Naive thymus-derived CD8-positive, alpha-beta T cell (primary cell): ENCODE measurements at regions not wholly inside any gene's neighbourhood (a gene's known extent, or its start where the extent isn't known, plus 50 kb on each side); places are given as distances from the start of the nearest gene placed in this dataset.
"Not testable (repeated sequence)": the region's sequence is repeated elsewhere in the genome, so short reads cannot be mapped to it uniquely, and the experiment has no call there.

ENCODE experiments used
- ATAC-seq, 2 donors: fragments of 150-1000 bp; cut with Tn5 transposase in 1 of 2; sonication (Bioruptor Pico), chemical (Tn5 transposase) in 1 of 2; 1 replicate in 1 of 2; 2 replicates in 1 of 2; pipeline ENCODE4 v1.10.0; 2021; ENCODE audit warnings: mild to moderate bottlenecking in 2 of 2, moderate library complexity in 2 of 2
- POLR2A ChIA-PET: fragments of 350-600 bp; sonication (Branson Sonifier 250); formaldehyde crosslinking; loops from one replicate; lab custom pipeline; 2021; ENCODE audit warnings: antibody characterized with exemption; lab: Charles Lee
- DNase-seq, 10 donors: peaks; one replicate each; pipeline versions ENCODE4 v3.0.0 to v3.0.0-alpha.2; 2020 to 2022
- H3K27ac Mint-ChIP-seq, 10 donors: one replicate each; pipeline ENCODE4 v1.8.0; 2020 to 2022; ENCODE audit warnings: mild to moderate bottlenecking in 10 of 10, mixed read lengths in 10 of 10, moderate library complexity in 4 of 10, inconsistent platforms in 1 of 10
- H3K27me3 Mint-ChIP-seq, 5 donors: one replicate each; pipeline ENCODE4 v1.8.0; 2021 to 2022; ENCODE audit warnings: mixed read lengths in 5 of 5
- H3K36me3 Mint-ChIP-seq, 3 donors: one replicate each; pipeline ENCODE4 v1.8.0; 2020 to 2022; ENCODE audit warnings: mixed read lengths in 3 of 3, mild to moderate bottlenecking in 2 of 3, inconsistent platforms in 1 of 3
- H3K4me1 Mint-ChIP-seq, 4 donors: one replicate each; pipeline ENCODE4 v1.8.0; 2021 to 2022; ENCODE audit warnings: mixed read lengths in 4 of 4
- H3K4me3 Mint-ChIP-seq, 10 donors: one replicate each; pipeline ENCODE4 v1.8.0; 2020 to 2022; ENCODE audit warnings: mild to moderate bottlenecking in 10 of 10, mixed read lengths in 10 of 10, moderate library complexity in 6 of 10, inconsistent platforms in 1 of 10
- H3K9me3 Mint-ChIP-seq, 9 donors: one replicate each; pipeline ENCODE4 v1.8.0; 2020 to 2022; ENCODE audit warnings: mixed read lengths in 9 of 9, mild to moderate bottlenecking in 3 of 9, inconsistent platforms in 1 of 9, moderate library complexity in 1 of 9

DNA sequence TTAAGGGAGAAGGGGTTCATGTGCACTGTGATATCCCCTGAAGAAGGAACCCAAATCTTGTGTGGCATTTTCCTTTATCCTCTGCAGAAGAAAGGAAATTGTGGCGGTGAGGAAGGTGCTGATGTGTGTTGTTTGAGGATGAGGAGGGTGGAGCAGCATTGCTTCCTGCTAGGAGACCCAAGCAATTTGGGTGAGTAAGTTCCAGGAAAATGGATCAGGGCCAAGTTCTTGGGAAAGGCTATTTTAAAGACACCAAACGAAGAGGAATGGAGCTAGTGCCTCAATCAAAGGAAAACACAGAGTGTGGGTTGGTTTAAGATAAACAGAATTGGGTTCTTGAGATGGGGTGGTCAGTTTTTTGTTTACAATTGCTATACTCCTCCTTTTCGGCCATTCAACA lies 86.7 kb upstream of the MARK1 start:
- Mint-ChIP-seq H3K36me3 (peaks cover 0 to 3% (median 0%) of the 10 kb centered on the region in 3 donors), H3K4me3 (no peak overlapping the region), H3K4me1 (no peaks in the 10 kb centered on the region), H3K27ac (no peak overlapping the region), H3K9me3 (peaks cover 0 to 13% (median 4%) of the 10 kb centered on the region in 9 donors), H3K27me3 (peaks cover 5 to 33% (median 15%) of the 10 kb centered on the region in 5 donors)
- ATAC-seq (no peak), DNase-seq (no peak)
- POLR2A ChIA-PET = no interaction called here

DNA sequence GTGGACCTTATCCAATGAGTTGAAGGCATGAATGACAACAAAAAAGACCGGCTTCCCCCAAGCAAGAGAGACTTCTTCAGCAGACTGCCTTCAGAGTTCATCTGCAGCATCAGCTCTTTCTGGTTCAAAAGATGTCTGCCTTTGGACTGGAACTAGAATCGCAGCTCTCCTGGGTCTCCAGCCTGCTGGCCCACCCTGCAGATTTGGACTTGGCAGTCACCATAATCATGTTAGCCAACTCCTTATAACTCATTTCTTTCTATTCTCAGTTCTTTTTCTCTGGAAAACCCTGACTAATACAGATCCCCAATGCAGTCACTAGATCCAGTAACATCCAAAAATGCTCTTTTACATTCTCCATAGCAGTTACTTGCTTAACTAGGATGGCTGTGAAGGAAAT lies 89.2 kb upstream of the MARK1 start:
- H3K27ac Mint-ChIP-seq = no peak overlapping the region
- no peaks in the 10 kb centered on the region for H3K36me3 Mint-ChIP-seq
- H3K9me3 Mint-ChIP-seq = peaks cover 0 to 5% (median 0%) of the 10 kb centered on the region in 9 donors
- DNase-seq = no peak
- peaks cover 5 to 42% (median 12%) of the 10 kb centered on the region in 5 donors for H3K27me3 Mint-ChIP-seq
- ATAC-seq = no peak
- H3K4me3 Mint-ChIP-seq = no peak overlapping the region
- no peaks in the 10 kb centered on the region for H3K4me1 Mint-ChIP-seq
- POLR2A ChIA-PET = no interaction called here

DNA sequence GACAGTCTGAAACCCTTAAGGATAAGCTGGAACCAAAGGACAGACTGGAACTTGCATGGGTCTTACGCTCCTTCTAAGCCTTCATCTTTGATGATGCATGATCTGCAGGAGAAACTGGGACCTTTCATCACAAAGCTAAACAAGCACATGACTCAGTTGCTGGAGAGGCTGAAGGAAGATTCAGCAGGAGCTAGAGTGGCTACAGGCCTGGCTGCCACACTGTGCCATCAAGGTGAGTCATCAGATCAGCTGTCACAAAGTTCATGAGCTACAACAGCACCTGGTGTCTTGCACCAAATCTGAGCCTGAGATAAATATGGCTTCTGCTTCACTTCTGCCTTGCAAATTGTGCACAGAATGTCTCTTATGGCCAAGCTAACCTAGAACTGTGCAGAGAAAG lies 95.5 kb upstream of the MARK1 start:
- Mint-ChIP-seq H3K9me3 (no peaks in the 10 kb centered on the region), H3K4me1 (no peaks in the 10 kb centered on the region), H3K4me3 (no peak overlapping the region), H3K36me3 (no peaks in the 10 kb centered on the region), H3K27ac (no peak overlapping the region), H3K27me3 (peaks cover 3 to 51% (median 7%) of the 10 kb centered on the region in 5 donors)
- POLR2A ChIA-PET = no interaction called here
- DNase-seq (no peak), ATAC-seq (no peak)

DNA sequence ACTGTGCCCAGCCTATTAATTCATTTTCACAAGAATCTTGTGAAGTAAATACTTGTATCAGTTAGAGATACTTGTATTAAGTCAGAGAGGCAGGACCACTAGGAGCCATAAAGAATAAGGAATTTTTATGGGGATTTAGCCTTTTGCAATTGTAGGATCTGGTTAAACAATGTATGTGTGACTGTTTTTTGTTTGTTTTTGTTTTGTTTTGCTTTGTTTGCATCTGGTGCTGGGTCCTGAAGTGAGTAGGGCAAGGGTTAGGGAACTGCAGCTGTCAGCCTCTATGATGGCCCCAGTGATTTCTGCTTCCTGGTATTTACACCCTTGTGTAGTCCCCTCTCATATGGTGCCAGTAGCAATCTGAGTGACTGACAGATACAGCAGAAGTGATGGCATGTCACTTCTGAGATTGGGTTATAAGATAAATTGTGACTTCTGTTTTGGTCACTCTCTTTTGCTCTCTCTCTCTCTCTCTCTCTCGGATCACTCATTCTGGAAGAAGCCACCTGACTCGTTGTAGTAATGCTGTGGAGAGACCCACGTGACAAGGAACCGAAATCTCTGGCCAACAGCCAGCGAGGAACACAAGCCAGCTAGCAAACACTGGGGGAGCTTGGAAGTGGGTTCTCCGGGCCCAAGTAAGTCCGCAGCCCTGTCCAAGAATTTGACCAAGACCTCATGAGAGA lies 96.2 kb upstream of the MARK1 start:
- Mint-ChIP-seq H3K4me1 (no peaks in the 10 kb centered on the region), H3K4me3 (no peak overlapping the region), H3K36me3 (no peaks in the 10 kb centered on the region), H3K27ac (no peak overlapping the region), H3K9me3 (no peaks in the 10 kb centered on the region), H3K27me3 (peaks cover 3 to 52% (median 7%) of the 10 kb centered on the region in 5 donors)
- POLR2A ChIA-PET = interaction anchor here (0.5 kb wide), 1 partner anchor 16 kb away, joined by 3 read pairs; no protein-coding TSS in a partner anchor
- ATAC-seq (no peak), DNase-seq (no peak)

DNA sequence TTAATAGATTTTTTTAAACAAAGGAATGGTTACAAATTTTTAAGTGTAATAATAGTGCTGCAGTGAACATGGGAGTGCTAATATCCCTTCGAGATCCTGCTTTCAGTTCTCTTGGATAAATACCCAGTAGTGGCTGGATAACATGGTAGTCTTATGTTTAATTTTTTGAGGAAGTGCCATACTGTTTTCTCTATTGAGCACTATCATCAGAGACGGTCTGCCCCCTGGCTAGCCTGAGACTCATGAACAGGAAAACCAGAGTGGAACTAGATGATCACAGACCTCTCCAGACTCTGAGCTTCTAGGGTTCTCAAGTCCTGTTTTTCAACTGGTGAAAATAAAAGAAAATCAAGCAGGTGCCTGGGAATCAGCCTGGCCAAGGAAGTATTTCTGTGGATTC lies 97.3 kb upstream of the MARK1 start:
- ATAC-seq (no peak), DNase-seq (no peak)
- Mint-ChIP-seq H3K4me1 (no peaks in the 10 kb centered on the region), H3K27ac (no peak overlapping the region), H3K4me3 (no peak overlapping the region), H3K9me3 (no peaks in the 10 kb centered on the region), H3K36me3 (no peaks in the 10 kb centered on the region), H3K27me3 (peaks cover 3 to 52% (median 7%) of the 10 kb centered on the region in 5 donors)
- POLR2A ChIA-PET = no interaction called here

DNA sequence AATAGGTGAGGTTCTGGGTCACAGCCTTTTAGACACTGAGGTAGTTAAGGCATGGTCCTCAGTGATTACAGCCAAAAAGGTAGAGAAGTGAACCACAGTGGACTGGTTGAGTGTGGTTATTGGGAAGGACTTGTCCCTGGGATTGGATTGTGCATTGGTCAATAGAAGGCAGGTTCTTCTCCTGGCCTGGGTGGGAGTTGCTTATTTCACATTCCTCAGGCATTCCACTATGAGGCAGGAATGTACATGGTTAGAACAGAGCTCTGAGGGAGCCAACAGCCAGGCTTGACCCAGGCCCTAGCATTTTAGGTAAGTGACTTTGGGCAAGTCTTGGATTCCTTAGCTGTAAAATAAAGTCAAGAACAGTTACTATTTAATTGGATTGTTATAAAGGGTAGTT lies 97.9 kb upstream of the MARK1 start:
- Mint-ChIP-seq H3K36me3 (no peaks in the 10 kb centered on the region), H3K27ac (no peak overlapping the region), H3K4me3 (no peak overlapping the region), H3K9me3 (no peaks in the 10 kb centered on the region), H3K27me3 (peaks cover 3 to 53% (median 7%) of the 10 kb centered on the region in 5 donors), H3K4me1 (no peaks in the 10 kb centered on the region)
- POLR2A ChIA-PET = no interaction called here
- ATAC-seq (no peak), DNase-seq (no peak)

DNA sequence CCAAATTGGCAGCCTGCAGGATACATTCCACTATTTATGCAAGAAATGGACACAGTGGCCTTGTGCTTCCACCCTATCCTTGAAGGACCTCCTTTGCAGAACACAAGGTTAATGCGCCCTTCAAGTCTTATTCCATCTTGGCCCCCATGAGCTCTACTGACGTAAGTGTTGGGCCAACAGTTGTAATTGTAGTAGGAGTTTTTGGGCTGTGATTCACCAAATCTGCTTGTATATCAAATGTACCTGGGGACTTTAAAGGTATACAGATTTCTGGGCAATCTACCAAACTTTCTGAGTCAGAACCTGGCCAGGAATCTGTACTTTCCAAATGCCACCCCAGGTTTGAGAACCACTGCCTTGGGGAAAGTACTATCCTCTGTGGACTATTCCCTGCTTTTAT lies 100.9 kb upstream of the MARK1 start:
- POLR2A ChIA-PET = no interaction called here
- H3K4me1 Mint-ChIP-seq = no peaks in the 10 kb centered on the region
- DNase-seq (no peak), ATAC-seq (no peak)
- peaks cover 4 to 42% (median 6%) of the 10 kb centered on the region in 5 donors for H3K27me3 Mint-ChIP-seq
- H3K4me3 Mint-ChIP-seq = no peak overlapping the region
- no peak overlapping the region for H3K27ac Mint-ChIP-seq
- H3K36me3 Mint-ChIP-seq = no peaks in the 10 kb centered on the region
- H3K9me3 Mint-ChIP-seq = peaks cover 0 to 3% (median 0%) of the 10 kb centered on the region in 9 donors

DNA sequence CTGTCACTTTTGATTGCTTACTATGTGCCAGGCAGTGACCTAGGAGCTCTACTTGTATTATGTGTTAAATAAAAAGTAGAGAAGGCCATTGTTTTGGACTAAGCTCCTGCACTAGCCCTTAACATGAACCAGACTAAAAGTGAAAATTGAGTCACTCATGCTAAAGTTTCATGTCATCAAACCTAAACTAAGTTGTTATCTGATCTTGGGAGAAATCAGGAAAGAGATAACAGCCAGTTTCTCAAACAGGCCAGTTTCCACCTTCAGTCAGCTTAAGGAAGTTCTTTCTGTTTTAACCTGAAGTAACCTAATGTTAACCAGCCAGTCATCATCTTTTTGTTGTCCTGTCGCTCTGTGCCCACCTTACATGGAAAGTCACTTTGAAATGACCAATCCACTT lies 102.1 kb upstream of the MARK1 start:
- DNase-seq (no peak), ATAC-seq (no peak)
- H3K4me1 Mint-ChIP-seq = no peaks in the 10 kb centered on the region
- H3K4me3 Mint-ChIP-seq = no peak overlapping the region
- H3K27me3 Mint-ChIP-seq = peaks cover 4 to 42% (median 6%) of the 10 kb centered on the region in 5 donors
- POLR2A ChIA-PET = no interaction called here
- H3K36me3 Mint-ChIP-seq = no peaks in the 10 kb centered on the region
- no peak overlapping the region for H3K27ac Mint-ChIP-seq
- peaks cover 0 to 3% (median 0%) of the 10 kb centered on the region in 9 donors for H3K9me3 Mint-ChIP-seq

DNA sequence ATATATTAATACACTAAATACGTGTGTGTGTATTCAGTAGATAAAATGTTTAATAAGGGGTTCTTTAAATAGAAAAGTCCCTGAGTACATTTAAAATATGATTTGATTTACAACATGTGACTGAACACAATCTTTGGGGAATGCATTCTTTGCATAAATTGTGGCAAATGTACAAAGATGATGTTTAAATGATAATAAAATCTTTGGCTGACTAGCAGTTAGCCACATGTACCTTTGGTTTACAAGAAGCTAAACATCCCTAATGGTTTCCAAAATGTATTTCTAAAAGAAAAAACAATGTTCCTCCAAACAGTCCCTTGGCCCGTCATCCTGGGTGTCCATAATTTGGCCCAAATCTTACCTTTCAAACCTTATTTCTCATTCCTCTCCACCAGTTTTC lies 106.4 kb upstream of the MARK1 start:
- no peak overlapping the region for H3K4me3 Mint-ChIP-seq
- H3K27ac Mint-ChIP-seq = no peak overlapping the region
- H3K36me3 Mint-ChIP-seq = no peaks in the 10 kb centered on the region
- no peak for ATAC-seq
- peaks cover 2 to 15% (median 3%) of the 10 kb centered on the region in 5 donors for H3K27me3 Mint-ChIP-seq
- DNase-seq = no peak
- H3K4me1 Mint-ChIP-seq = no peaks in the 10 kb centered on the region
- peaks cover 0 to 3% (median 0%) of the 10 kb centered on the region in 9 donors for H3K9me3 Mint-ChIP-seq
- POLR2A ChIA-PET = no interaction called here

DNA sequence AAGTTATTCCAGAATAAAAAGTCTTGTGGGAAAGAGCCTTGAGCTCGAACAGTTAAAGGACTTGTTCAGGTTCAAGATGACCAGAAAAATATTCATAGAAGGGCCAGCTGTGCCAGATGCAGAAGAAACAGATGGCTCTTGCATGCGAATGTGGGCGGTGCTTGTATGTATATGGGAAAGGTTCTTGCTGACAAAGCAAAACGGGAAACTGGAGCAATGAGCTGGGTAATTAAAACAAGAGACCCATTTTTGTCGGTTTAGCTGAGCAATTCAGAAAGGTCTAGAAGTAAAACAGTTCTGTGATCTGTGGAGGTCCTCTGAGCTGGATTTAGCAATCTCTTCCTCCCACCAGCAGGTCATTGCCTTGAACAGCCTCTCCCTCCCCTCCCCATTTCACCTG lies 107.2 kb upstream of the MARK1 start:
- POLR2A ChIA-PET = no interaction called here
- no peak overlapping the region for H3K4me3 Mint-ChIP-seq
- DNase-seq = no peak
- H3K9me3 Mint-ChIP-seq = peaks cover 0 to 3% (median 0%) of the 10 kb centered on the region in 9 donors
- peaks cover 2 to 15% (median 3%) of the 10 kb centered on the region in 5 donors for H3K27me3 Mint-ChIP-seq
- no peaks in the 10 kb centered on the region for H3K4me1 Mint-ChIP-seq
- H3K36me3 Mint-ChIP-seq = no peaks in the 10 kb centered on the region
- ATAC-seq = no peak
- no peak overlapping the region for H3K27ac Mint-ChIP-seq

DNA sequence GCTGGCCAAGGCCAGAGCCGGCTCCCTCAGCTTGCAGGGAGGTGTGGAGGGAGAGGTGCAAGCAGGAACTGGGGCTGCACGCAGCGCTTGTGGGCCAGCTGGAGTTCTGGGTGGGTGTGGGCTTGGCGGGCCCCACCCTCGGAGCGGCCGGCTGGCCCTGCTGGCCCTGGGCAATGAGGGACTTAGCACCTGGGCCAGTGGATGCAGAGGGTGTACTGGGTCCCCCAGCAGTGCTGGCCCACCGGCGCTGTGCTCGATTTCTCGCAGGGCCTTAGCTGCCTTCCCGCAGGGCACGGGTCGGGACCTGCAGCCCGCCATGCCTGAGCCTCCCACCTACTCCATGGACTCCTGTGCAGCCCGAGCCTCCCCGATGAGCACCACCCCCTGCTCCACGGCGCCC lies 115.6 kb upstream of the MARK1 start:
- H3K4me1 Mint-ChIP-seq, H3K9me3 Mint-ChIP-seq, POLR2A ChIA-PET, H3K27me3 Mint-ChIP-seq, H3K36me3 Mint-ChIP-seq, H3K27ac Mint-ChIP-seq, ATAC-seq, H3K4me3 Mint-ChIP-seq, DNase-seq: not testable (repeated sequence)

DNA sequence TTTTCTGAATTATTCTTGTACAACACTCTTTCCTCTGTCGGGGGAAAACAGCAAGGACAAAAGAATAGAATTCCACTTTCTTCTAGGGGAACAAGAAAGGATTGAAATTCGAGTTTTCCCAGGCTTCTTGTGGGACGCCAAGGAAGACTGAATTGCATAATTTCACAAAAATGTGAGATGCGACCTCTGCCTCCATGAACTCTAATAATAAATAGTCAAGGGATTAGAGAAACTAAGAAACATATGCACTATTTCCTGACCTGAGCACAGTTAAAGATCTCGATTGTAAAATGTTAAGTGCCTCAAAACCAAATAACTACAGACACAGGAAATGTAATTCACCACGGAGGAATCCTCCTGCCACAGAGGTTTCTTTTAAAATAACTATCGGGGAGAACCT lies 117.3 kb upstream of the MARK1 start:
- no peak overlapping the region for H3K27ac Mint-ChIP-seq
- POLR2A ChIA-PET = no interaction called here
- no peak for DNase-seq
- no peaks in the 10 kb centered on the region for H3K9me3 Mint-ChIP-seq
- no peak for ATAC-seq
- peaks cover 0 to 1% (median 0%) of the 10 kb centered on the region in 4 donors for H3K4me1 Mint-ChIP-seq
- no peak overlapping the region for H3K4me3 Mint-ChIP-seq
- peaks cover 4 to 13% (median 6%) of the 10 kb centered on the region in 5 donors for H3K27me3 Mint-ChIP-seq
- H3K36me3 Mint-ChIP-seq = no peaks in the 10 kb centered on the region

DNA sequence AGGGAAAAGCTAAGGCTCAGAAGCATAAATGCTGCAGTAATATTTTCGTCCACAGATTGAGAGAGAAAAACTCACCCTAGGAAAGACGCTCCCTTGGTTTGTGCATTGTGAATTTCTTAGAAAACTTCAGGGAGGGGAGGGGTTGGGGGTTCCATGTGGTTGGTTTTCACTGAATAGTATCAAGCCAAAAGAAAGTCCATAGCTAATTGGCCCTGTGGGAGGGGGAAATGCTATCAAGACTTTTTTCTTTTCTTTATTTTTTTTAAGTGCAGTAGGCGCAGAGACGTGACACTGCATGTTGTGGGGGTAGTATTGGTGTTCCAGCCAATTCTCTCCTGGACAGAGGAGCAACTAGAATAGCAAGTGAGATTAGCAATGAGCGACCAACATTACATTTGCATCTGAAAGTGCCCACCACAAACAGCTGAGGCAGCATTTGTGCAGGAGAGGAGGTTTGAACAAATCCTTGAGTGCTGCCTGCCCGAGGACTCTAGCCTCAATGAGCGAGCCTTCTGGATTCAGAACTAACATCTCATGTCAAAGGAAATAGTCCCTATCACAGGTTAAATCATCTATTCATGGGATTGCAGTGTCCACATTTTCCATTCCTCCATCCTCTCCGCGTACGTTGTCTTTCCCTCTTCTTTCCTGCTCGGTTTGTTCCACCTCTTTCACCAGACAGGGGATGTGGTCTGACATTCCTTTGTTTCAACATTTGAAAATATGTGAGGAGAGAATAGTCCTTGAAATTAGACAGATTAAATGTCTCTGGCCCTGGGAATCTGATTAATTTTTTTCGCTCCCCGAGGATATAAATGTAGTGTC lies 118.0 kb upstream of the MARK1 start:
- H3K27me3 Mint-ChIP-seq = peaks cover 6 to 17% (median 10%) of the 10 kb centered on the region in 5 donors
- no peak for ATAC-seq
- peaks cover 0 to 2% (median 0%) of the 10 kb centered on the region in 3 donors for H3K36me3 Mint-ChIP-seq
- peaks cover 0 to 3% (median 0%) of the 10 kb centered on the region in 9 donors for H3K9me3 Mint-ChIP-seq
- POLR2A ChIA-PET = no interaction called here
- H3K4me3 Mint-ChIP-seq = no peak overlapping the region
- no peak overlapping the region for H3K27ac Mint-ChIP-seq
- DNase-seq = no peak
- peaks cover 0 to 1% (median 0%) of the 10 kb centered on the region in 4 donors for H3K4me1 Mint-ChIP-seq
